Karpas-422 (cell line): ENCODE measurements at regions not wholly inside any gene's neighbourhood (a gene's known extent, or its start where the extent isn't known, plus 50 kb on each side); places are given as distances from the start of the nearest gene placed in this dataset.

Source experiments
- DNase-seq: peaks from one replicate; pipeline ENCODE4 v3.0.0-alpha.2; 2015
- H2AFZ ChIP-seq: fragments of 200-600 bp; sonication (generic); 2 replicates; pipeline ENCODE4 v1.6.1; 2014; ENCODE audit warnings: antibody characterized with exemption, low read length, mixed read lengths
- H3K27ac ChIP-seq: fragments of 200-600 bp; sonication (generic); 2 replicates; pipeline ENCODE4 v1.5.1; 2014; ENCODE audit warnings: mild to moderate bottlenecking, low read length, moderate library complexity
- H3K27me3 ChIP-seq: fragments of 200-600 bp; sonication (generic); 2 replicates; pipeline ENCODE4 v1.6.1; 2014; ENCODE audit warnings: low read length, mixed read lengths
- H3K36me3 ChIP-seq: fragments of 200-600 bp; sonication (generic); 2 replicates; pipeline ENCODE4 v1.6.1; 2014; ENCODE audit warnings: low read length, mixed read lengths; ENCODE audit not compliant: insufficient read depth
- H3K4me1 ChIP-seq: fragments of 200-600 bp; sonication (generic); 2 replicates; pipeline ENCODE4 v1.6.1; 2014; ENCODE audit warnings: mild to moderate bottlenecking, low read length, mixed read lengths
- H3K4me2 ChIP-seq: fragments of 200-600 bp; sonication (generic); 2 replicates; pipeline ENCODE4 v1.6.1; 2014; ENCODE audit warnings: low read length, low read depth, mild to moderate bottlenecking; ENCODE audit not compliant: poor library complexity, severe bottlenecking
- H3K4me3 ChIP-seq: fragments of 200-600 bp; sonication (generic); 2 replicates; pipeline ENCODE4 v1.5.1; 2014; ENCODE audit warnings: mild to moderate bottlenecking, antibody characterized with exemption, low read length, mixed read lengths
- H3K79me2 ChIP-seq: fragments of 200-600 bp; sonication (generic); 2 replicates; pipeline ENCODE4 v1.6.1; 2014; ENCODE audit warnings: mild to moderate bottlenecking, low read length, mixed read lengths
- H3K9ac ChIP-seq: fragments of 200-600 bp; sonication (generic); 2 replicates; pipeline ENCODE4 v1.6.0; 2014; ENCODE audit warnings: low read length
- H3K9me2 ChIP-seq: fragments of 200-600 bp; sonication (generic), shearing (Covaris generic); replicated peaks from 2 replicates; pipeline ENCODE4 v1.6.0; 2014; ENCODE audit warnings: mild to moderate bottlenecking, low read length, moderate library complexity; ENCODE audit not compliant: insufficient read depth
- H3K9me3 ChIP-seq: fragments of 300-700, 200-600 bp; sonication (generic); 2 replicates; pipeline ENCODE4 v1.6.1; 2014; ENCODE audit warnings: low read length, mixed read lengths
- H4K20me1 ChIP-seq: fragments of 200-600 bp; sonication (generic); 2 replicates; pipeline ENCODE4 v1.6.1; 2014; ENCODE audit warnings: mild to moderate bottlenecking, antibody characterized with exemption, low read length, low read depth; ENCODE audit not compliant: insufficient read depth

- H3K4me3 ChIP-seq, result no peak overlapping the region
- no peaks in the 10 kb centered on the region for H4K20me1 ChIP-seq
- no peak for DNase-seq
- H3K36me3 ChIP-seq, result no peaks in the 10 kb centered on the region
- no peak overlapping the region for H3K4me2 ChIP-seq
- no peak overlapping the region for H3K27ac ChIP-seq
- H3K27me3 ChIP-seq, result no peaks in the 10 kb centered on the region
- no peaks in the 10 kb centered on the region for H3K4me1 ChIP-seq
- H2AFZ ChIP-seq, result no peak overlapping the region
- H3K79me2 ChIP-seq, result no peaks in the 10 kb centered on the region
- no peak overlapping the region for H3K9ac ChIP-seq
- H3K9me3 ChIP-seq, result no peaks in the 10 kb centered on the region
- H3K9me2 ChIP-seq, result no peaks in the 10 kb centered on the region
Observed at GRCh38 chr4:156638925-156639605, 332.5 kb downstream of the PDGFC start.

- no peak for DNase-seq
- H3K36me3 ChIP-seq, result no peaks in the 10 kb centered on the region
- H3K4me1 ChIP-seq, result no peaks in the 10 kb centered on the region
- H3K4me3 ChIP-seq, result no peak overlapping the region
- H3K9ac ChIP-seq, result no peak overlapping the region
- H3K9me3 ChIP-seq, result no peaks in the 10 kb centered on the region
- no peaks in the 10 kb centered on the region for H3K79me2 ChIP-seq
- H2AFZ ChIP-seq, result no peak overlapping the region
- no peak overlapping the region for H3K4me2 ChIP-seq
- no peaks in the 10 kb centered on the region for H3K9me2 ChIP-seq
- H3K27me3 ChIP-seq, result no peaks in the 10 kb centered on the region
- no peak overlapping the region for H3K27ac ChIP-seq
- H4K20me1 ChIP-seq, result no peaks in the 10 kb centered on the region
Observed at GRCh38 chr4:156638334-156638733, 333.3 kb downstream of the PDGFC start.

GRCh38 chr4:156636381-156636780, 335.2 kb downstream of the PDGFC start:
- Histone ChIP-seq H3K79me2 (no peaks in the 10 kb centered on the region), H3K27me3 (no peaks in the 10 kb centered on the region), H3K9me3 (no peaks in the 10 kb centered on the region), H3K4me1 (no peaks in the 10 kb centered on the region), H3K4me3 (no peak overlapping the region), H3K27ac (no peak overlapping the region), H3K36me3 (no peaks in the 10 kb centered on the region), H3K4me2 (no peak overlapping the region), H3K9me2 (no peaks in the 10 kb centered on the region), H2AFZ (no peak overlapping the region), H3K9ac (no peak overlapping the region), H4K20me1 (no peaks in the 10 kb centered on the region)
- no peak for DNase-seq

GRCh38 chr4:156635051-156635450, 336.5 kb downstream of the PDGFC start:
- H3K27ac ChIP-seq, result no peak overlapping the region
- no peak overlapping the region for H2AFZ ChIP-seq
- no peaks in the 10 kb centered on the region for H3K36me3 ChIP-seq
- no peak overlapping the region for H3K9ac ChIP-seq
- H3K4me2 ChIP-seq, result no peak overlapping the region
- H3K4me1 ChIP-seq, result no peaks in the 10 kb centered on the region
- H3K9me2 ChIP-seq, result no peaks in the 10 kb centered on the region
- no peak overlapping the region for H3K4me3 ChIP-seq
- H4K20me1 ChIP-seq, result no peaks in the 10 kb centered on the region
- H3K79me2 ChIP-seq, result no peaks in the 10 kb centered on the region
- no peak for DNase-seq
- no peaks in the 10 kb centered on the region for H3K27me3 ChIP-seq
- H3K9me3 ChIP-seq, result no peaks in the 10 kb centered on the region

GRCh38 chr4:156634612-156635011, 337.0 kb downstream of the PDGFC start:
- Histone ChIP-seq H3K27ac (no peak overlapping the region), H3K4me1 (no peaks in the 10 kb centered on the region), H4K20me1 (no peaks in the 10 kb centered on the region), H3K4me3 (no peak overlapping the region), H2AFZ (no peak overlapping the region), H3K9ac (no peak overlapping the region), H3K9me3 (no peaks in the 10 kb centered on the region), H3K79me2 (no peaks in the 10 kb centered on the region), H3K27me3 (no peaks in the 10 kb centered on the region), H3K36me3 (no peaks in the 10 kb centered on the region), H3K4me2 (no peak overlapping the region), H3K9me2 (no peaks in the 10 kb centered on the region)
- DNase-seq, result no peak

- no peak overlapping the region for H3K4me3 ChIP-seq
- DNase-seq, result no peak
Observed at GRCh38 chr4:156633847-156634246, 337.8 kb downstream of the PDGFC start.

GRCh38 chr4:156628858-156629257, 342.7 kb downstream of the PDGFC start:
- Histone ChIP-seq H3K4me3 (no peak overlapping the region), H3K79me2 (no peaks in the 10 kb centered on the region), H3K36me3 (no peaks in the 10 kb centered on the region), H3K4me2 (no peak overlapping the region), H3K27ac (no peak overlapping the region), H3K9ac (no peak overlapping the region), H3K27me3 (no peaks in the 10 kb centered on the region), H2AFZ (no peak overlapping the region), H4K20me1 (no peaks in the 10 kb centered on the region), H3K9me3 (no peaks in the 10 kb centered on the region), H3K9me2 (no peaks in the 10 kb centered on the region), H3K4me1 (no peaks in the 10 kb centered on the region)
- DNase-seq, result no peak

More at GRCh38 chr4:156633847-156634246, 337.8 kb downstream of the PDGFC start:
- Histone ChIP-seq H4K20me1 (no peaks in the 10 kb centered on the region), H3K79me2 (no peaks in the 10 kb centered on the region), H3K27ac (no peak overlapping the region), H3K9me3 (no peaks in the 10 kb centered on the region), H3K27me3 (no peaks in the 10 kb centered on the region), H3K36me3 (no peaks in the 10 kb centered on the region), H3K9me2 (no peaks in the 10 kb centered on the region), H3K9ac (no peak overlapping the region), H2AFZ (no peak overlapping the region), H3K4me2 (no peak overlapping the region), H3K4me1 (no peaks in the 10 kb centered on the region)

- Histone ChIP-seq H3K9me3 (no peaks in the 10 kb centered on the region), H4K20me1 (no peaks in the 10 kb centered on the region), H3K4me3 (no peak overlapping the region), H3K79me2 (no peaks in the 10 kb centered on the region), H2AFZ (no peak overlapping the region), H3K4me1 (no peaks in the 10 kb centered on the region), H3K9ac (no peak overlapping the region), H3K9me2 (no peaks in the 10 kb centered on the region), H3K27ac (no peak overlapping the region), H3K4me2 (no peak overlapping the region), H3K36me3 (no peaks in the 10 kb centered on the region), H3K27me3 (no peaks in the 10 kb centered on the region)
- DNase-seq, result no peak
Observed at GRCh38 chr4:156623376-156623775, 348.2 kb downstream of the PDGFC start.
